Heart left ventricle (tissue), 16 donors: ENCODE measurements at regions not wholly inside any gene's neighbourhood (a gene's known extent, or its start where the extent isn't known, plus 50 kb on each side); places are given as distances from the start of the nearest gene placed in this dataset.

Experiments used
- ATAC-seq, 4 donors: fragments of 200-7000 bp; cut with Tn5 transposase; one replicate each; pipeline ENCODE4 v1.9.1; 2020 to 2022; ENCODE audit warnings: moderate library complexity in 4 of 4, mild to moderate bottlenecking in 3 of 4, moderate number of reproducible peaks in 1 of 4
- DNase-seq, 5 donors: peaks; one replicate each; pipeline ENCODE4 v3.0.0-alpha.2; 2020
- H3K27ac ChIP-seq, 12 donors: fragments of 200-600 bp; sonication (generic) in 4 of 12; one replicate each; pipeline versions ENCODE4 v1.5.0 to v1.8.0; 2016 to 2022; ENCODE audit warnings: mild to moderate bottlenecking in 2 of 12
- H3K27me3 ChIP-seq, 9 donors: fragments of 200-600 bp; sonication (generic) in 2 of 9; one replicate each; pipeline versions ENCODE4 v1.5.1 to v1.8.0; 2016 to 2022; ENCODE audit warnings: mild to moderate bottlenecking in 3 of 9
- H3K36me3 ChIP-seq, 9 donors: fragments of 200-600 bp; sonication (generic) in 2 of 9; one replicate each; pipeline versions ENCODE4 v1.5.0 to v1.8.0; 2018 to 2022; ENCODE audit warnings: mild to moderate bottlenecking in 2 of 9
- H3K4me1 ChIP-seq, 12 donors: fragments of 200-600 bp; sonication (generic) in 4 of 12; one replicate each; pipeline versions ENCODE4 v1.5.0 to v1.8.0; 2016 to 2022; ENCODE audit warnings: mild to moderate bottlenecking in 3 of 12
- H3K4me3 ChIP-seq, 12 donors: fragments of 200-600 bp; sonication (generic) in 4 of 12; one replicate each; pipeline versions ENCODE4 v1.5.0 to v1.8.0; 2017 to 2022; ENCODE audit warnings: mild to moderate bottlenecking in 9 of 12, moderate library complexity in 4 of 12
- H3K9me3 ChIP-seq, 12 donors: fragments of 200-600 bp; sonication (generic) in 4 of 12; one replicate each; pipeline versions ENCODE4 v1.5.0 to v1.8.0; 2016 to 2022; ENCODE audit warnings: mild to moderate bottlenecking in 1 of 12
- POLR2A ChIP-seq, 2 donors: fragments of 450-650 bp; IDR thresholded peaks; one replicate each; pipeline ENCODE4 v1.6.1; 2017; ENCODE audit warnings: antibody characterized with exemption in 2 of 2, mild to moderate bottlenecking in 2 of 2, moderate library complexity in 2 of 2
- WGBS, 4 donors: extraction: QIAGEN DNeasy Blood & Tissue Kit in 2 of 4; methylation state at CpG; one replicate each; pipeline versions ENCODE4 v1.1.5 to v1.1.7; 2013 to 2018; 5-methylcytosine and 5-hydroxymethylcytosine counted together
- intact Hi-C, 10 donors: fragments of 100-400 bp; cut with DNase I; formaldehyde crosslinking; loops; one replicate each; pipeline versions ENCODE4 v1.11.1 to v1.14.2; 2022
- TF ChIP-seq, protein P1 (sequence below), 12 donors: fragments of 200-600 bp; sonication (generic) in 4 of 12; IDR thresholded peaks; one replicate each; pipeline versions ENCODE4 v1.5.0 to v1.8.0; 2018 to 2022; ENCODE audit warnings: antibody characterized with exemption in 12 of 12, mild to moderate bottlenecking in 5 of 12
- donor health status: ischemic (EF 13 %, LVEDD 7.1; RV severe dilation, severe dysfunction).
- donor health status: healthy with polysubstance abuse.
- donor health status: DM: no; HTN: yes; CAD: no.
- donor health status: DM: no; HTN: no; CAD: no.
- donor health status: ischemic (EF 25% LVEDD 6.9; RV normal size, moderate dysfunction).
- donor health status: ischemic (EF 25% LVEDD 5.7; RV mildly dilated, moderate dysfunction).
- donor health status: healthy.
- donor health status: DM: yes; HTN: yes; CAD: no.
- donor health status: ischemic (EF 35%, LVEDD 5.7; RV mildly dilated, moderate dysfunction).
- donor health status: nonischemic (EF 11% LVEDD 7.7; RV severe dilation, severe dysfunction).
- donor health status: DM: yes; HTN: yes; CAD: no.
- donor health status: PGD.
- donor health status: ischemic (EF 29% LVEDD 5.4; RV normal size, mild dysfunction).
- donor health status: nonischemic (EF 23%, LVEDD 6.1; RV moderate dilation, normal function).

DNA sequence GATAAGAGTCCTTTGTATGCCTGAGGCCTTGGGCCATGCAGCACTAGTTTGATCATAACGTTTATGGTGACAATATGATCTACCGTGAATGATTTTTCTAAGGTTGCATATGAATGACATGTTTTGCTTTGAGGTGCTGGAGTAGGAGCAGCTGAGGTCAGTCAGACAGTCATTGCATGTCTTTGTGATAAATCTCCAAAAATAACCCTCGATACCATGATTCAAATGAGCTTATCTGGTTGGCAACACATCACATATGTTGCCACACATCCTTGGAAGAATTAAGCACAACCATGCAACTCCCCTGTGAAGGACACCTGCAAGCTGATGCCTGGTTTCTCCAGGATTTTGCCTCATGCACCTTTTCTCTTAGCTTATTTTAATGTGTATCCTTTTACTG is 394.5 kb downstream of the LTN1 start:
- 46 to 66% (median 61%) methylated on average over 3 of the region's 3 CpGs for WGBS, 4 donors
- TF ChIP-seq POLR2A (IDR thresholded peaks at IDR 0.05): no peak
- TF ChIP-seq, protein P1, sequence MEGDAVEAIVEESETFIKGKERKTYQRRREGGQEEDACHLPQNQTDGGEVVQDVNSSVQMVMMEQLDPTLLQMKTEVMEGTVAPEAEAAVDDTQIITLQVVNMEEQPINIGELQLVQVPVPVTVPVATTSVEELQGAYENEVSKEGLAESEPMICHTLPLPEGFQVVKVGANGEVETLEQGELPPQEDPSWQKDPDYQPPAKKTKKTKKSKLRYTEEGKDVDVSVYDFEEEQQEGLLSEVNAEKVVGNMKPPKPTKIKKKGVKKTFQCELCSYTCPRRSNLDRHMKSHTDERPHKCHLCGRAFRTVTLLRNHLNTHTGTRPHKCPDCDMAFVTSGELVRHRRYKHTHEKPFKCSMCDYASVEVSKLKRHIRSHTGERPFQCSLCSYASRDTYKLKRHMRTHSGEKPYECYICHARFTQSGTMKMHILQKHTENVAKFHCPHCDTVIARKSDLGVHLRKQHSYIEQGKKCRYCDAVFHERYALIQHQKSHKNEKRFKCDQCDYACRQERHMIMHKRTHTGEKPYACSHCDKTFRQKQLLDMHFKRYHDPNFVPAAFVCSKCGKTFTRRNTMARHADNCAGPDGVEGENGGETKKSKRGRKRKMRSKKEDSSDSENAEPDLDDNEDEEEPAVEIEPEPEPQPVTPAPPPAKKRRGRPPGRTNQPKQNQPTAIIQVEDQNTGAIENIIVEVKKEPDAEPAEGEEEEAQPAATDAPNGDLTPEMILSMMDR (IDR thresholded peaks at IDR 0.05): no peak
- H3K4me1 ChIP-seq: peaks cover 0 to 6% (median 0%) of the 10 kb centered on the region in 12 donors
- intact Hi-C loops: no loop called here
- no peaks in the 10 kb centered on the region for H3K27me3 ChIP-seq
- ATAC-seq: peak in 3 of 4 donors; percentile 44 to 65 (median 49)
- no peak overlapping the region for H3K4me3 ChIP-seq
- H3K27ac ChIP-seq: no peak overlapping the region
- no peak for DNase-seq
- no peaks in the 10 kb centered on the region for H3K36me3 ChIP-seq
- H3K9me3 ChIP-seq: peaks cover 0 to 21% (median 9%) of the 10 kb centered on the region in 12 donors

DNA sequence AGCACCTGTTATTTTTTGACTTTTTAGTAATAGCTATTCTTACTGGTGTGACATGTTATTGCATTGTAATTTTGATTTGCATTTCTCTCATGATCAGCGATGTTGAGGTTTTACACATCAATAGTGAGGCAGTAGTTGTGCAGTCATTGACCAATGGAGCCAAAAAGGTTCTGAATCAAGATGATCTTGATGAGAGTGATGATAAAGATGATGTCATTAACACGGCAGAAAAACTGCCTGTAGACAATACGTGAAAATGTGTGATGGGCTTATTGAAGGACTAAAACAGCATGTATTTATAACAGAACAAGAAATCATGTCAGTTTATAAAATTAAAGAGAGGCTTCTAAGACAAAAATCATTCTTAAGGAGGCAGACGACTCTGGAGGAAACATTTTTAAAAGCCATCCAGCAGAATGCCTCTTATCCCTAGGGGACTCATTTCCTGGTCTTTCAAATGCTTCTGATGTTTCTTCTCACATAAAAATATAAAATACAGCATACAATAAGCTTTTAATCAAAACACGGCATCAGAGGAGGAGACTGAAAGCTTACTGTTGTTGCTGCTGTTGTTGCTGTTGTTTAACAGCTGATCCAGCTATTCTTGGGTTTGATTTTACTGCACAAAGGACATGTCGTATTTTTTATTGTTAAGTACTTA is 400.3 kb downstream of the LTN1 start:
- Histone ChIP-seq H3K4me3 (no peak overlapping the region), H3K27ac (no peak overlapping the region), H3K27me3 (no peaks in the 10 kb centered on the region), H3K4me1 (no peaks in the 10 kb centered on the region), H3K9me3 (peaks cover 0 to 19% (median 4%) of the 10 kb centered on the region in 12 donors), H3K36me3 (no peaks in the 10 kb centered on the region)
- WGBS, 4 donors: 47 to 62% (median 51%) methylated on average over 6 of the region's 6 CpGs
- DNase-seq (no peak), ATAC-seq (no peak)
- intact Hi-C loops: no loop called here
- TF ChIP-seq, protein P1 (IDR thresholded peaks at IDR 0.05): no peak
- TF ChIP-seq POLR2A (IDR thresholded peaks at IDR 0.05): no peak

DNA sequence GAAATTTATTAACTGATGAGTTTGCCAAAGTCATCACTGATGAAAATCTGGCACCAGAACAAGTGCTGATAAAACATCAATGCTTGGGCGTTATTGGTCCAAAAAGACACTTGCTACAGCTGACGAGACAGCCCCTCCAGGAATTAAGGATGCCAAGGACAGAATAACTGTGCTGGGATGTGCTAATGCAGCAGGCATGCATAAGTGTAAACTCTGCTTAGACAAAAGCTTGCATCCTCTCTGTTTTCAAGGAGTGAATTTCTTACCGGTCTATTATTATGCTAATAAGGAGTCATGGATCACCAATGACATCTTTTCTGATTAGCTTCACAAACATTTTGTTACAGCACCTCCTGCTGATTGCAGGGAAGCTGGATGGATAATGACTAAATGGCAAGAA is 402.0 kb downstream of the LTN1 start:
- Histone ChIP-seq H3K27me3 (no peaks in the 10 kb centered on the region), H3K4me1 (no peaks in the 10 kb centered on the region), H3K27ac (no peak overlapping the region), H3K4me3 (no peak overlapping the region), H3K9me3 (peaks cover 0 to 22% (median 4%) of the 10 kb centered on the region in 12 donors), H3K36me3 (no peaks in the 10 kb centered on the region)
- TF ChIP-seq, protein P1 (IDR thresholded peaks at IDR 0.05): no peak
- TF ChIP-seq POLR2A (IDR thresholded peaks at IDR 0.05): no peak
- WGBS, 4 donors: 39 to 57% (median 53%) methylated on average over 3 of the region's 3 CpGs
- DNase-seq (no peak), ATAC-seq (no peak)
- intact Hi-C loops: no loop called here

DNA sequence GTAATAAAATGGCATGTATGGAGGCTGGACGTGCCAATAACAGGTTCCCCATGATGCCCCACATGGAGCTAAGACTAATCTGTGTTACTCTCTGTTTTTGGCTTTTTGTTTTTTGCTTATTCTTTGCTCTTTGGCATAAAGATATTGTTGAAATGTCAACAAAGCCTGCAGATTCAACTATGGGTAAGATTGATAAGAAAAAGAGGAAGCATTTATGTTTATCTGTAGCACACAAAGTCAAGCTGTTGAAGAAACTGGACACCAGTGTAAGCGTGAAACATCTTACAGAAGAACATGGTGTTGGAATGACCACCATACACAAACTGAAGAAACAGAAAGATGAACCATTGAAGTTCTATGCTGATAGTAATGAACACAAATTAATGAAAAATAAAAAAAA is 402.7 kb downstream of the LTN1 start:
- no peak for TF ChIP-seq POLR2A (IDR thresholded peaks at IDR 0.05)
- TF ChIP-seq, protein P1 (IDR thresholded peaks at IDR 0.05): no peak
- Histone ChIP-seq H3K27ac (no peak overlapping the region), H3K9me3 (peaks cover 0 to 27% (median 4%) of the 10 kb centered on the region in 12 donors), H3K36me3 (no peaks in the 10 kb centered on the region), H3K4me1 (no peaks in the 10 kb centered on the region), H3K4me3 (no peak overlapping the region), H3K27me3 (no peaks in the 10 kb centered on the region)
- intact Hi-C loops: no loop called here
- WGBS, 4 donors: 68 to 94% (median 72%) methylated on average over 2 of the region's 2 CpGs
- no peak for DNase-seq
- no peak for ATAC-seq
